ENCODE measurements at regions not wholly inside any gene's neighbourhood (a gene's known extent, or its start where the extent isn't known, plus 50 kb on each side); places are given as distances from the start of the nearest gene placed in this dataset.

GRCh38 chr3:30098653-30099455, 507.5 kb upstream of the TGFBR2 start:
- TF ChIP-seq CTCF (IDR thresholded peaks at IDR 0.05), result no peak
- peaks cover 0 to 8% of the 10 kb centered on the region in 2 donors for H3K4me1 ChIP-seq (ENCODE audit: control insufficient read depth in 1 of 2, insufficient read depth in 2 of 2, low read length in 2 of 2)
- WGBS (ENCODE audit: insufficient coverage), result no CpG with 5 or more reads among the region's 2 CpGs
- no peak overlapping the region for H2AFZ ChIP-seq (ENCODE audit: insufficient read depth, low read depth, low read length, poor library complexity, severe bottlenecking)
- no peak overlapping the region for H3K9ac ChIP-seq (ENCODE audit: insufficient read depth, low read length, poor library complexity, severe bottlenecking)
- H3K36me3 ChIP-seq (replicated peaks in 1 of 2; ENCODE audit: control insufficient read depth in 1 of 2, insufficient read depth in 2 of 2, low read length in 2 of 2), result no peaks in the 10 kb centered on the region
- Mint-ChIP-seq H3K4me3 (no peak overlapping the region), H3K27ac (no peak overlapping the region), H3K36me3 (no peaks in the 10 kb centered on the region), H3K9me3 (peaks cover 2 to 16% (median 10%) of the 10 kb centered on the region in 7 donors), H3K27me3 (ENCODE audit: low read depth in 3 of 3) (no peaks in the 10 kb centered on the region), H3K4me1 (peaks cover 17% of the 10 kb centered on the region)
- no peak overlapping the region for H3K4me2 ChIP-seq (replicated peaks; ENCODE audit: extremely low read depth, low read length, poor library complexity, severe bottlenecking)
- H3K27me3 ChIP-seq (ENCODE audit: control insufficient read depth in 2 of 2, insufficient read depth in 2 of 2, low read length in 2 of 2), result no peaks in the 10 kb centered on the region
- intact Hi-C loops (cut with micrococcal nuclease), result no loop called here
- no peaks in the 10 kb centered on the region for H3K9me3 ChIP-seq (replicated peaks in 1 of 2; ENCODE audit: control insufficient read depth in 1 of 2, insufficient read depth in 1 of 2, low read length in 2 of 2)
- no peak overlapping the region for H3K27ac ChIP-seq (ENCODE audit: low read depth in 1 of 2, low read length in 2 of 2)
- H3K79me2 ChIP-seq (ENCODE audit: insufficient read depth, low read length), result no peaks in the 10 kb centered on the region
- no peak for DNase-seq
- H4K20me1 ChIP-seq (ENCODE audit: insufficient read depth, low read length), result no peaks in the 10 kb centered on the region
- H3K4me3 ChIP-seq (replicated peaks in 1 of 3; ENCODE audit: low read depth in 2 of 3, low read length in 3 of 3), result no peak overlapping the region

- TF ChIP-seq CTCF (IDR thresholded peaks at IDR 0.05), result no peak
- no peaks in the 10 kb centered on the region for H4K20me1 ChIP-seq (ENCODE audit: insufficient read depth, low read length)
- Mint-ChIP-seq H3K27ac (no peak overlapping the region), H3K36me3 (no peaks in the 10 kb centered on the region), H3K4me1 (peaks cover 17% of the 10 kb centered on the region), H3K9me3 (peaks cover 0 to 8% (median under 1%) of the 10 kb centered on the region in 7 donors), H3K4me3 (no peak overlapping the region), H3K27me3 (ENCODE audit: low read depth in 3 of 3) (no peaks in the 10 kb centered on the region)
- no peak overlapping the region for H3K27ac ChIP-seq (ENCODE audit: low read depth in 1 of 2, low read length in 2 of 2)
- no peaks in the 10 kb centered on the region for H3K27me3 ChIP-seq (ENCODE audit: control insufficient read depth in 2 of 2, insufficient read depth in 2 of 2, low read length in 2 of 2)
- intact Hi-C loops (cut with micrococcal nuclease), result no loop called here
- H3K9ac ChIP-seq (ENCODE audit: insufficient read depth, low read length, poor library complexity, severe bottlenecking), result no peak overlapping the region
- no peak overlapping the region for H2AFZ ChIP-seq (ENCODE audit: insufficient read depth, low read depth, low read length, poor library complexity, severe bottlenecking)
- H3K36me3 ChIP-seq (replicated peaks in 1 of 2; ENCODE audit: control insufficient read depth in 1 of 2, insufficient read depth in 2 of 2, low read length in 2 of 2), result no peaks in the 10 kb centered on the region
- no peaks in the 10 kb centered on the region for H3K9me3 ChIP-seq (replicated peaks in 1 of 2; ENCODE audit: control insufficient read depth in 1 of 2, insufficient read depth in 1 of 2, low read length in 2 of 2)
- H3K79me2 ChIP-seq (ENCODE audit: insufficient read depth, low read length), result no peaks in the 10 kb centered on the region
- peaks cover 0 to 8% of the 10 kb centered on the region in 2 donors for H3K4me1 ChIP-seq (ENCODE audit: control insufficient read depth in 1 of 2, insufficient read depth in 2 of 2, low read length in 2 of 2)
- no peak overlapping the region for H3K4me2 ChIP-seq (replicated peaks; ENCODE audit: extremely low read depth, low read length, poor library complexity, severe bottlenecking)
- DNase-seq, result no peak
- no peak overlapping the region for H3K4me3 ChIP-seq (replicated peaks in 1 of 3; ENCODE audit: low read depth in 2 of 3, low read length in 3 of 3)
Measured at GRCh38 chr3:30102356-30102755, 504.0 kb upstream of the TGFBR2 start.

All from CD14-positive monocyte (primary cell).